EH (cell line): ENCODE measurements at regions not wholly inside any gene's neighbourhood (a gene's known extent, or its start where the extent isn't known, plus 50 kb on each side); places are given as distances from the start of the nearest gene placed in this dataset.
"Not testable (repeated sequence)": the region's sequence is repeated elsewhere in the genome, so short reads cannot be mapped to it uniquely, and the experiment has no call there.

Experiments
- DNase-seq: peaks from one replicate; pipeline ENCODE4 v3.0.0-alpha.2; 2015; ENCODE audit warnings: low read depth

DNA sequence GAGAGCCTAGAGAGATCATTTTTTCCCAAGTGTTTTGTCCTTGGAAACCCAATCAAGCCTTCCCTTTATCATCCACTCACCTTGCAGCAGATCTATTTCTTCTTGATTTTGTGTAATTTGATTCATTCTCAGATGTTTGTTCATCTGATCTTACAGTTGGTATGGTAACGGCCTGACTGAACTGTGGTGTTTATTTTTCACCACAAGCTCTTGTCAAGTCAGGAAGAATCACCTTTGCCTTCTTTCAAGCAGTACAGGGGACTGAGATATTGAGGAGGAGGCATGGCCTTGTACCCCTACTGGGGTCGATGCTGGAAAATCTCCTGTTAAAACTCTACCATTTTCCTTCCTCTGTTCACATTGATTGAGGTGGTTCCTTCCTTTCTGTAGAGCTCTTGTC lies 361.4 kb upstream of the CFAP20DC start:
- no peak for DNase-seq

GRCh38 chr3:59408047-59408624 lies 358.3 kb upstream of the CFAP20DC start:
- no peak for DNase-seq

DNA sequence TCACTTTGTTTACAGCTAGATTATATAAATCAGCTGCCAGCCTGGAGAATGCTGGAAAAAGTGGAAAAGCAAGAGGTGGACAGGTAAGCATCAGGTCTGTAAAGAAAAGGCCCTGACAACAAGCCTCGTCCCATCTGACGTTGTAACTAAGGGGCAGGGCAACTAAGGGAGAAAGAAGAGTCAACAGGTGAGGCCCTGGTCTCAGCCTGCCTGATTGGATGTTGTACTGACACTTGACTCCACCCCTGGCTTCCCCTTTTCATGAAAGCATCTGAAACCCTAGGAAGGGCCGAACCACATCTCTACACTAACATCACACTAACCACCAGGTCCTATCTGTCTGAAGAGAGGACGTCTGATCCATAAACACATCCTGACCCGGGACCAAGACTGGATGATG lies 357.6 kb upstream of the CFAP20DC start:
- DNase-seq: no peak

DNA sequence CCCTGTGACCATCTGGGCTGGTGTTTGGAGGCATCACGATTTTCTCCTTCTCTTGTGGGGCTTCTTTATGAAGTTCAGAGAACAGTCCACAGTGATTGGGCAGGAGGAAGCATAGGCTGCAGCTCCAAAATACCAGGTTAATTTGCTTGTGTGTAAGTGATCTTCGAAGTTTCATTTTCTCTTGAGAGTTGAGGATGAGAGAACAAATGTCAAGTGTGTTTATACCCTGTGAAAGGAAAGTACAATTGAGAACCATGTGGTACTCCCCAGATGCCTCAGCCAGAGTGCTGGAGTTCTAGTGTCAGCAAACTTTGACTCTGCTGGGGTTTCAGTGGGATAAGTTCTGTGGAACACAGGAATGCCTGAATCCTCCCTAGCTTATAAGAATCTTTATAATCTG lies 357.1 kb upstream of the CFAP20DC start:
- no peak for DNase-seq

- no peak for DNase-seq
These were observed 355.0 kb upstream of the CFAP20DC start for GRCh38 chr3:59404851-59405250.

- DNase-seq: no peak
These were observed 354.2 kb upstream of the CFAP20DC start for GRCh38 chr3:59404064-59404463.

DNA sequence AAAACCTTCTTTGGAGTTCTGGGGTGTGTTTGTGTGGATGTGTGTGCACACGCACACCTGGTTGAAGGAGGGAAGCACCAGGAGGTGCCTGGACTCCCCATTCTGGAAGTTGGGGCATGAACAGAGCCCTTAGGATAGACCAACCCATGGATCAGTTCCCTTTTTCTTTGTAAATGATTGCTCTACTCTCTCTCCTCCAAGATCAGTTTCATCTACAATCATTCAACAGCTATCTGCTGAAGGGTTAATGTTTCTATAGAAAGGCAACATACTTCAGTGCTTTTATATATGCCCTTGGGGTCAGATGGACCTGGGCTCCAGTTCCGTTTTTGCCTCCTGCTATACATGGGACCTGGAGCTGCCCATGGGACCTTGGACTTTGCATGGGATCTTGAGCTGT lies 352.1 kb upstream of the CFAP20DC start:
- DNase-seq: no peak

DNA sequence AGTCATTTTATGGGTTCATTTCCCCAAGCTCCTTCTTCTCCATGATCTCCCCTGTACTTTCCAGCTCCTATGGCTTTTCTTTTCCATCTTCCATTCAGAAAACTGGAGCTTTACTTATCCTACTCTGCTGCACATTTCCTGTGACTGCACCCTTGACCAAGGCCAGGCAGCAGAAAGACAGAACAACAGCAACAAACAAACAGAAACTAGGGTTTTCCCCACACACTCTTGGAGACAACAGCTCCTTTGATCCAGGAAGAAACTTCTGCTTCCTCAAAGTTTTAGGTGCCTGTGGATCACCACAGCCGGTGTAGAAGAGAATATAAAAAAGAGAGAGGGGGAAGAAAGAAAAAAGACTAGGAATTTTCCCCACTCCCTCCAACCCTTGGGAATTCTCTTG lies 342.3 kb upstream of the CFAP20DC start:
- DNase-seq: no peak

DNA sequence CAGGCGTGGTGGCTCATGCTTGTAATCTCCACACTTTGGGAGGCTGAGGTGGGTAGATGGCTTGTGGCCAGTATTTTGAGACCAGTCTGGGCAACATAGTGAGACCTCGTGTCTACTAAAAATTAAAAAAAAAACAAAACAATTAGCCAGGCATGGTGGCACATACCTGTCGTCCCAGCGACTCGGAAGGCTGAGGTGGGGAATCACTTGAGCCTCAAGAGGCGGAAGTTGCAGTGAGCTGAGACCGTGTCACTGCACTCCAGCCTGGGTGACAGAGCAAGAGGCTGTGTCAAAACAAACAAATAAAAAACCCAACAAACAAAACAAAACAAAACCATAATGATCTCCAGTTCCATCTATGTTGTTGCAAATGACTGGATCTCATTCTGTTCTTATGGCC lies 341.3 kb upstream of the CFAP20DC start:
- DNase-seq: no peak

GRCh38 chr3:59388555-59389270 lies 338.9 kb upstream of the CFAP20DC start:
- DNase-seq: no peak

DNA sequence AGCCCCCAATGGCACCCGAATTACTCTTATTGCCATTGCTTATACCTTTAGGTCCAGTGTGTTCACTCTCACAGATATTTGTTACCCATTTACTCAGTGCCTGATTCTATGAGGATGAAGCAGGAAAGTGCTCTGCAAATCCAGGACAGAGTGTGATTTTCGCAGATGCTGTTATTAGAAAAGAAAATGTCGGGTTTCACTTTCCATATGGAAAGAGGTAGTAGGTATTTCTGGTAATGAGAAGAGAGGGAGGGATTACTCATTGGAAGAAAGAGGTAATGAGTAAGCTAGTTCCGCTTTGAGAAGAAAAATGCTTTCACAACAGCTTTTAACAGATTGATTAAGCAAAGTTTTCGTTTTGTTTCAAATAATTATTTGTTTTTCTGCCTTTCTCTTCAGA lies 336.3 kb upstream of the CFAP20DC start:
- DNase-seq: no peak

GRCh38 chr3:59385547-59385946 lies 335.7 kb upstream of the CFAP20DC start:
- no peak for DNase-seq

GRCh38 chr3:59381282-59381681 lies 331.5 kb upstream of the CFAP20DC start:
- DNase-seq: no peak

DNA sequence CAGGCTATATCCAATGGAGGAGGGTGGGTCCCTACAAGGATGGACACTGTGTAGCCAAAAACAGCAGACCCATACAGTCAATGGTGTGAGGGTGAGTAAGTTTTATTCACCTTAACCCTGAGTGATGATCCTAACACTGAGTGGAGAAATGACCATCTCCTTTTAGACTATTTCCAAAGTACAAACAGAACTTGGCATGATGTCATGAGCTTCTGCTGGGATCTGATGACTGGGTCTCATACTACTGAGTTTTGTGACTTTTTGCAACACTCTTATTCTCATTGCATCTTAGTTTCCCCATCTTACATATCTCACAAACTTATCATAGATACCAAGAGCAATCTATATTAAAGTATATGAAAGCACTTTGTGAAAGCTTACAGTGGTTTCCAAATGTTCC lies 330.3 kb upstream of the CFAP20DC start:
- no peak for DNase-seq

DNA sequence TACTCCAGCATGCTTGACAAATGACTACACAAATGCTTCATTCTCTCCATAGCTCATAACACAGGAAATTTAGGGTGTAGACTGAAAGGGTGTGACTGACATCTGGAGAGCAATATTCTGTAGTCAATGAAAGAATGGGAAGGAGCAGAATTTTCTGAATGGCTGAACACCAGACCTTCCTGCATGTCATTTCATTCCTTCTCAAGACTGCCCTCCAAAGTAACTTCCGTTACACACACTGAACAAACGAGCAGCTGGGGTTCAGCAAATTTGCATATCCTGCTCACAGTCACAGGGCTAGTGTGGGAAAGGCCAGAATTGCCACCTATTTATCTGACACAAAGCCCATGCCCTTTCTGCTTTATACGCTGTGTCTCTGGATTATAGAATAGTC lies 325.0 kb upstream of the CFAP20DC start:
- DNase-seq: no peak

DNA sequence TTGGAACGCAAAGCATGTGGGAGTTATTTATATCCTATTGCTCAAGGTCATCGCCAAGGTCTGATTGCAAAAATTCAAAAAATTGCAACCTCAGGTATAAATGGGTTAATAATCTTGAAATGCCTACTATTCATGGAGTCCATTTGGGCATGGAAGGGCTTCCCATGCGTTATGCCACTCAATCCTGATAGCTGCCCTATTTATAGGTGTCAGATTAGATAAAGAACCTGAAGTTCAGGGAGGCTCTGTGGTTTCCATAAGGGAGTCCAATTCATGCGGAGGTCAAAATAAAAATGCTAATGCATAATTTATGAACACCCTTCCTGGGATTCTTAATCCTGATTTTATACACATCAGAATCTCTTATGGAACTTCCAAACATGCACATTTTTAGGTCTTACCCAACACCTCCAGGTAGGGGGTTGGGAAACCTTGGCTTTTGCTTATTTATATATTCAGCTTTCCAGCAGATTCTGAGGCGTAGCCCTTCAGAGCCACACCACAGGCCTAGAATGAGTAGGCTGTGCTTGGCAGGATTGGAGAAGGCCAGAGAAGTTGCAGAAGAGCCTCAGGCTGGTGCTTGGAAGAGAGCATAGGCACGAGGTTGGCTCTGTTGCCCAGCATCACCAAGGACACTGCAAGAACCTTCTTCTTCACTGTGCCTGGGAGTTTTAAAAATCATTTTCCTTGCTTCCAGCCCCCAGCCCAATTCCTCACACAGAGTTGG lies 324.4 kb upstream of the CFAP20DC start:
- DNase-seq: no peak

GRCh38 chr3:59372346-59372745 lies 322.5 kb upstream of the CFAP20DC start:
- DNase-seq: no peak

DNA sequence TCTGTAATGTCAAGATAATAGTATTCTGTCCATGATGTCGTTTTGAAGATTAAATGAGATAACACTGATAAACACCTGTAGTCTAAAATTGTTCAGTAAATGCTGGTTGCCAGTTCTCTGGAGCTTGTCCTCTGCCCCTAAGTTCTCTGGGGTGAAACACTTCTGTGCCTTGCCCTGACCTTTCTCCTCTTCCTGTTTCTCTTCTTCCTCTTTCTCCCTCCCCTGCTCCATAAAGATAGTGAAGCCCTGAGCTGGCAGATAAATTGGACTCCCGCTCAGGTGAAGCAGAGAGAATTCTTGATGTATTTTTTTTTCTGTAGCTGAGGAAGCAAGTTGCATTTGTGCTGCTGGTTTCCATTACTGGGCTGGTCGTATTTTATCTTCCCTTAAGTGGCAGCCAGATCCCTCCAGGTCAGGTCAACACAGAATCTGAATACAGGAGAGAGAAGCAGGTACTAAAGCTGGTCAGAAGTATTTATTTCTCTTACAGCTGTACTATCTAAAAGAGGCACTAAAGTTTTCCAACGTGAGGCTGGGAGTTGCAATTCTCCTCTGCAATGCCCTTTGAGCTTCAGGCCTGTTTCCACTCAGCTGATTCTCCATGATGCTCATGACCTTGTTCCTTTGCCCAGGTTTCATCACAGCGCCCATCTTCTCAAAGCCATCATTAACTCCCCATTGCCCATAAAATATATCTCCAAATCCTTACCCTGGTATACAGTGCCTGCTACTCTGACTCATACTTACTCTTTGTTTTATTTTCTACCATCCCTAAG lies 319.3 kb upstream of the CFAP20DC start:
- DNase-seq: no peak

- DNase-seq: no peak
These were observed 317.3 kb upstream of the CFAP20DC start for GRCh38 chr3:59367150-59367549.

DNA sequence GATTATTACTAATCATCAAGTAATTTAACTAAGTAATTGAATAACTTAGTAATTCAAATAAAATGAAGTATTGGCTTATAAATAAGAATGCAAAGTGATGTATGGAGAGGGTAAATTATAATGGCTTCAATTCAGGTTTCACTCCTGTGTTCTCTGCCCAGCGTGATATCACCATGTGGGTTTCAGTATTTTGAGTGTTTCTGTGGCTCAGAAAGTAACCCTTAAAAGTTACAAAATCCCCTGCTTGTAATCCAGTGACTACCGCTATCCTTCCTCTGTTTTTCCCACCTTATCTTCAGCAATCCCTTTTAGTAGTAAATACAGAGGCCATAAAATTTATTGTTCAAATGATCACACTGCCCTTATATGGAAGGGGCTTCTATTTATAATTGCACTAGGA lies 316.4 kb upstream of the CFAP20DC start:
- DNase-seq: no peak

DNA sequence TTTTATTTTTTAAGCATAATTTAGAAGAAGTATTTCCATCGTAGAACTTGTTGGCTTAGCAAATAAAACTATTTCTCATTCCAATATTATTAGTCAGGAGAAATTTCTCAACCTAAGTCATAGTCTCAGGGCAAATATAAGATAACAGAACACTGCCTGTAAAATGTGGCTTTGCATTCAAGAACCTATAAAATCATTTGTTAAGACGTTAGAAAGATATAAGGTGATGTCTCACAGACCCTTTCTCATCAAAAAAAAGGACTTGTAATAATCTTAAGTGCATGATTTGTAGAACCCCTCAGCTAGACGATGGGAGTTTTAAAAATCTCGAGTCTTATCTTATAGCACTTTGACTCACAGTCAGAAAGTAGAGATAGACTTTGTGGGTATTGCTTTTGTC lies 314.7 kb upstream of the CFAP20DC start:
- peak; percentile 2 for DNase-seq

- DNase-seq: not testable (repeated sequence)
These were observed 310.5 kb upstream of the CFAP20DC start for GRCh38 chr3:59360312-59360711.

DNA sequence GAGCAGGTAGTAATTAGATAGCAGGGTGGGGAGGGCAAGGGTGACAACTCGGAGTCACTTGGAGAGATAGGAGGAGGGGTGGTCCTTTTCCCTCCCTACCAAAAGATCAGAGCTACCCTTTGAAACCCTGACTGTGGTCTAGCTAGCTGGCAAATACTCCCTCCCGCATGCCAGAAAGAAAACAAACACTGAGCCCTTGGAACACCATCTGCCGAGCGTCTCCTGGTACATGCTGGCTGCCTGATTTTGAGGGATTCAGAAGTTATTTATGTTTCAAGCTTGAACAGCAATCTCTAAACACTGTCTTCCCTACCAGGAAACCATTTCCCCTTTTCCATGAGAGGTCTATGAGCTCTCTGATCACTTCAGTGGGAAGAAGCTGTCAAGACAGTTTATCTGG lies 291.6 kb upstream of the CFAP20DC start:
- DNase-seq: no peak
